ENCODE measurements at regions not wholly inside any gene's neighbourhood (a gene's known extent, or its start where the extent isn't known, plus 50 kb on each side); places are given as distances from the start of the nearest gene placed in this dataset.
A peak's percentile ranks its signal among the peaks of the same experiment; 100 is the strongest.
"Not testable (repeated sequence)": the region's sequence is repeated elsewhere in the genome, so short reads cannot be mapped to it uniquely, and the experiment has no call there.

DNA sequence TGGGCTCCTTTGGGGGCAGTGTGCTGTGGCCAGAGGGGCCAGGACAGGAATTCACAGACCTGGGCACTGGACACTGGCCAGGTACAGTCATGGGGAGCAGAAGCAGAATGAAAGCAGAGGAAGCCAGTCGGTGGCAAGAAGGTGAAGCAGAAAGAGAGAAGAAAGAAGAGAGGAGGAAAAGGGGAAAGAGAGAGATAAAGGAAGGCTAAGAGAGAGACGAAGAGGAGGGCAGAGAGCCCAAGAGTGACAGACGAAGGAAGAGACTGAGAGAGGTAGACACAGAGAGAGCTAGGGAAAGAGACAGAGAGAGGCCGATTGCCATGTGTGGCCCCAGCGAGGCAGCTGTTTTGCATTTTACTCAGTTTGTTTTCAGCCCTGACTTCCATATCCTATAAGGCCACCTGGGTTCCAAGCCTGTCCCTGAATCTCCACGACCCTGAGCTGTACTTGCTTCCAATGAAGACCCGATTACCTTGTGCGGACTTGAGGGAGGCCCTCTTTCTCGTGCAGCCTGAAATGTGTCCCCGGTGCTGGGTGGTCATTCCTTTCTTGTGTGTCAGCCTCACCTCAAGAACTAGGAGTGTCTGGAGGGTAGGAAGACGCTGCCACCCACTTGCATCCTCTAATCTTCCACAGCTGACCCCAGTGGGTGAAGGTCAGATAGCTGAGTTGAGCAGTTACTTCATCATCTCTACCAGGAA is 73.9 kb downstream of the LSM3 start:
- DNase-seq = no peak

DNA sequence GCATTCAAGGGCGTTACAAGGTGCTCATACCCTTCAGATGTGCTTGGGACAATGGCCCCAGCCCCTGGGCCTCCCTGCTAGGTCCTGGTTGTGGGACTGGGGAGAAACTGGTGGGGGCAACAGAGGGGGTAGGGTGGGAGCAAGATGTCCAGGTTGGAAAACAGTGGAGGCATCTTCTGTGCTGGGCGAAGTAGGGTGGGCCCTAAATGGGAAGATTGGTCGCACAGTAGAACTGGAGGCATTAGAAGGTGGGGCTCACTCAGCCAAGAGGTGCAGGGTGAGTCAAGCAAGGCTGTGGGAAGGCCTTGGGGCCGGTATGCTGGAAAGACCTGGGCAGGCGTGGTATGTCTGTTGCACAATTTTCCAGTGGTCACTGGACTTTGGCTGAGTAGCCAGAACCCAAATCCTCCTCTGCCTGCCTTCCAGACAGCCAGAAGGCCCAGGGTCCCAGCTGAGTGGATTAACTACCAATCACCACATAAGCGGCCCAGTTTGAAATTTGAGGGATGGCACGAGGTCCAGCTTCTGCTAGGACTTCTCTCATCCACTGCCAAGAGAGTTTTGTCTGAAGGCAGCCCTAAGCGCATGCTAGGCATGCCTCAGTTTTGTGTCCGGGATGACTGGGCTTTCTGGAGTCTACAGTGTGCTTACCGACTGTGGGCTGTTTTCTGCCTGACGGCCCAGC is 74.5 kb downstream of the LSM3 start:
- DNase-seq = no peak

DNA sequence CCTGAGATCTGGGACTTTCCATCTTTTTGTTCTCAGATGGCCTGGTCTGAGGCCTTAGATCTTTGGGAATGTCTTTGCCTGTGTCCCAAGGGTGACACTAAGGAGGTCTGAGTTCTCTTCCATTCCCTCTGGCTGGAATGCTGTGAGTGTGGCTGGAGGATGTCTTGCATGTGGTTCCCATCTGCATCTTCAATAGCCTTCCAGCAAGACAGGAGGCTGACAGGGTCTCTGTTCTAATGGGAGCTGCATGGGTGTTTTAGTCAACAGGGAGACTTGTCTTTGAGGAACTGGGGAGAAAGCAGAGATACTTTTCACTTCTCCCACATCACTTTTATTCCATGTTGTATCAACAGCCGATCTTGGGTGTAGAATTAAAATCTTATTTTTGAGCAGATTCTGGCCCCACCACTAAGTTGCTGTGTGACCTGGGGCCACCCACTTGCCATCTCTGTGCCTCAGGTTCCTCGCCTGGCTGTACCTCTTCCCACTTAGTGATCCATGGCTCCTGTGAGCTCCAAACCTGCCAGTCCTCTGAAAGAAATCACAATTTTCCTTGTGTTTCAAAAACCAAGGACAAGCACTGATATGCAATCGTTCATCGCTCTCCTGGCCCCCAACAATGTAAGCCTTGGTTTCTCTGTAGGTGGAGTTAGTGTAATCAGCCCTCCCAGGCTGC is 75.2 kb downstream of the LSM3 start:
- DNase-seq = no peak

DNA sequence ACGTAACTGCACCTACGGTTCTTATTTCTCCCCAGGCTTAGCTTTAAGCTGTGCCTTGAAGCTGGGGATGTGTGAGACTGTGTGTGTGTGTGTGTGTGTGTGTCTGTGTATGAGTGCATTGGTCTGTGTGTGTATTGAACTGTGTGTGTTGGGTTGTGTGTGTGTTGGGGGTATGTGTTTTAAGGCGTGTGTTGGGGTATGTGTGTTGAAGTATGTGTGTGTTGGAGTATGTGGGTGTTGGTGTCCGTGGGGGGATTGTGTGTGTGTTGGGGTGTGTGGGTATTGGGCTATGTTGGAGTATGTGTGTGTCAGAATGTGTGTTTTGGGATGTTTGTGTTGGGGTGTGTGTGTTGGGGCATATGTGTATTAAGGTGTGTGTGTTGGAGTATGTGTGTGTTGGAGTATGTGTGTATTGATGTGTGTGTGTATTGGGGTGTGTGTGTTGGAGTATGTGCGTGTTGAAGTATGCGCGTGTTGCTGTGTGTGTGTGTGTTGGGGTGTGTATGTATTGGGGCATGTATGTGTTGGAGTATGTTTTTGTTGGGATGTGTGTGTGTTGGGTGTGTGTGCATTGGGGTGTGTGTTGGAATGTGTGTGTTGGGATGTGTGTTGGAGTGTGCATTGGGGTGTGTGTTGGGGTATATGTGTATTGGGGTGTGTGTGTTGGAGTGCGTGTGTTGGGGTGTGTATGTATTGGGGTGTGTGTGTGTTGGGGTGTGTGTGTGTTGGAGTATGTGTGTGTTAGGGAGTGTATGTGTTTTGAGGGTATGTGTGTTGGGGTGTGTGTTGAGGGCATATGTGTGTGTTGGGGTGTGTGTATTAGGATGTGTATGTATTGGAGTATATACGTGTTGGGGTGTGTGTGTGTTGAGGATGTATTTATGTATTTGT is 76.4 kb downstream of the LSM3 start:
- no peak for DNase-seq

DNA sequence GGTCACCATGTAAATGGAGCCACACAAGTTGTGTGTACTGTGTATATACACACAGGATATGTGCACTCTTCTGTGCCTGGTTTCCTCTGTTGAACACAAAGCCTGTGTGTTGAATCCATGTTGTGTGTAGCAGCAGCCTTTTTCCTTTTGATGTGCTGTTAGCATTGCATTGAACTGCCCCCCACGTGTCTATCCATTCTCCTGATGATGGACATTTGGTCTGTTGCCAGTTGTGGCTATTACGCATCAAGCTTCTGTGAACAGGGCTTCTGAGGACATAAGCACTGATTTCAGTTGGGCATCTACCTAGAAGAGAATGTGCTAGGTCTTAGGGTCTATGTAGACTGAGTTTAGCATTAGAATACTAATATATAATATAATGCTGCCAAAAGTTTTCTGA is 77.4 kb downstream of the LSM3 start:
- no peak for DNase-seq

DNA sequence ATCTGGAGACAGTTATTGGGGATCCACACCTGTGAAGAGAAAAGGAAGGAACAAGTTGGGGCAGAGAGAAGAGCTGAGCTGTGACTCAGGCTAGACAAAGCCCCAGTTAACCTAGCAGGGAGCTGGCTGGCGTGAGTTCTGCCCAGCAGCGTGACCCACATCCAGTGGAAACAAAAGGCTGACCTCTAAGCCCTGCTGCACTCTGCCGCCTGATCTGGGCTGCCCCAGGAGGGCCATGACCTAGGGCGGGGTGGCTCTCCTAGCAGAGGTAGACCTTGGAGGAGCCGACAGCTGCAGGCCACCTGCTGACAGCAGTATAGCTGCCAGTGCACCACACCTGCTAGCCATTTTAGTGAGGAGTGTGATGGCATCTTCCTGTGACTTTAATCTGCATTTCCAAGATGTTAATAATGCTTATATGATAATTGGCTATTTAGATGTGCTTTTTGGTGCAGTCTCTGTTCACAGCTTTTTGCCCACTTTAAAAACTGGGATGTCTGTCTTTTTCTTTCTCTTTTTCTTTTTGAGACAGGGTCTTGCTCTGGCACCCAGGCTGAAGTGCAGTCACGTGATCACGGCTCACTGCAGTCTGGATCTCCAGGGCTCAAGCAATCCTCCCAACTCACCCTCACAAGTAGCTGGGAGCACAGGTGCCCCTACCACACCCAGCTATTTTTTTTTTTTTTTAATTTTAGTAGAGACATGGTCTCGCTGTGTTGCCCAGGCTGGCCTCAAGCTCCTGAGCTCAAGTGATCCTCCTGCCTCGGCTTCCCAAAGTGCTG is 78.1 kb downstream of the LSM3 start:
- DNase-seq = no peak

DNA sequence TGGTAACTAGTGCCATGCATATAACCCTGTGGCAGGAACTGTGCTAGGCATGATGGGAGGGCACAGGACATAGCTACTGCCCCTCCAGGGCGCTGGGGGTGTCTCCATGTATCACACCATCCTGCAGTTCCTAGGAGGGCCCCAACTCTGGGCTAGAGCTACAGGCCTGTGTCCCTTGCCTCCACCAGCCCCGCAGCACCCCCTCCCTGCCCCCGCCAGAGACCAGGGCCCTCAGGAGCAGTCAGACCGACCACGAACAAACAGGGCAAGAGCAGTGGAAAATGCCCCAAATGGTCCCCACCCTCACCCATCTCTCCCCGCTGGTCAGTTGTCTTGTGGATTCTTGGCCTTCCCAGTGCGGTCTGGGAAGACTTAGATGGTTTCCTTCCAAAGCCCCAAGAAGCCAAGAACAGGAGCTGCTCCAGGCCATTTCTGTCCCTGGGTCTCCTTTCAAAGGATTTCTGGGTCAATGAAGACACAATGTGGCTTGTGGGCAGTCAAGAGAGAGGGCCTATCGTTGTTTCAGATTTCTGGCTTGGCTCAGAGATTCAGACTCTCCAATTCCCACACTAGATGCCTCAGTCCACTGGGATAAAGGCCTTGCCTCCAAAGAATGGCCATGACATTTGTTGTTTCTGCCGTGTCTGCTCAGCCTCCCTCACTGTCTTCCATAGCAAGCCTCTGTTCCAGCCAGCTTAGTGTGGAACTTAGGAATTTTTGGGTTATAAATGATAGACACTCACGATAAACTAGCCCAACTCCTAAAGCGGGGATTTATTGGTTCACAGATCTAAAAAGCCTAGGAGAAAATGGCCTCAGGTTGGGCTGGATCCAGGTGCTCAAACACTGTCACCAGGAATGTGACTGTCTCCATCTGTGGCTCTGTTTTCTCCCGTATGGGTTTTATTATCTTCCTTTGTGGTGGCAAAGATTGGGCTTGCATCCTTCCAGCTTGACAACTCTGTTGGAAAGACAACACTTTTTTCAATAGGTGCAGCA is 80.6 kb downstream of the LSM3 start:
- no peak for DNase-seq

DNA sequence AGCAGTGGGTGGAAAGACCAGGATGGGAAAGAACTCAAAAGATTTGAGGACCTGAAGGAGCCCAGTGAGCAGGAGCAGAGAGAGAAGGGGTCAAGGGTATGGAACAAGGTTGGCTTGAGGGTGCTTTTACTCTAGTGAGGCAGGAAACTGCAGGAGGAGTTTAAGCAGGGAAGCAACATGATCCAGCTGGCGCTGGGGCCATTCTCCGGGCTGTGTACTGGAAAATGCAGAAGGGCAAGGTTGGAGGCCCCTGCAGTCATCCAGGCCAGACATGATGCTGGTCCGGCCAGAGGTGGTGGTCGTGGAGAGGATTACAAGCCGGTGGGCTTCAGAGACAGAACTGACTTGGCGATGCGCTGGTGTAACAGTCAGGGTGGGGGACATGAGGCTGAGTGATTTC is 81.8 kb downstream of the LSM3 start:
- no peak for DNase-seq

DNA sequence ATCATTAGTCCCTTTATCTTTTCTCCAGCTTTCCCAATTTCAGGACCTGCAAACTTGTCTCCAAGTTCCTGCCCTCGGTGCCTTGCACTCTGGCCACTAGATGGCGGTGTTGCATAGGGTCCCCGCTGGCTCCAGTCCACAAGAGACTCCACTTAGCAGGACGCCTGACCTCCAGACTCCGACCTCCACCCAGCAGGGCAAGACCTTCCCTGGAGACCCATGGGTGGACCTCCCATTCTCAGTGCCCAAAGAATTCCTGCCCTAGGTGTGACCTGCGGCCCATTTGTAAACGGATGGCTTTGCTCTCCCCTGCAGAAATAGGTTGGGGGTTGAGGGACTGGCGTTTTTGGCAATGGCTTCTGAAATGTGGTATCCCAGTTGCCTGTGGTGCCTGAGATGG is 82.6 kb downstream of the LSM3 start:
- peak; percentile 71 to 74 for DNase-seq

DNA sequence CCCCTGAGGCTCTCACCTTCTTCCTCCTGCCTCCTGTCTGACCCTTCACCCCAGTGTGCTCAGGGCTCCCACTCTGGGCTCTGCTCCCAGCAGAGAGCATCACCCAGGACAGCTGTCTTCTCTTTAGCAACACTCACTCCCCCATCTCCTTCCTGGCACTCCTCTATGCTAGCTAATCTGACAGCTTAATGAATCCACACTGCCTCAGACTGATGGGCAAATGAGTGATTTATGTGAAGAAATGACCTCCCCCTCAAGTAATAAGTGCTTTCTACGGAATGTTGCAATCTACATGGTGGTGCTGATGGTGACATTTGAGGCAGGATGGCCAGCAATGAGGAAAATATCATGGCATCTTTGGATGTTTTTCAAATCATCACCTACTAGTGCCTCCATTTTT is 83.6 kb downstream of the LSM3 start:
- DNase-seq = no peak

DNA sequence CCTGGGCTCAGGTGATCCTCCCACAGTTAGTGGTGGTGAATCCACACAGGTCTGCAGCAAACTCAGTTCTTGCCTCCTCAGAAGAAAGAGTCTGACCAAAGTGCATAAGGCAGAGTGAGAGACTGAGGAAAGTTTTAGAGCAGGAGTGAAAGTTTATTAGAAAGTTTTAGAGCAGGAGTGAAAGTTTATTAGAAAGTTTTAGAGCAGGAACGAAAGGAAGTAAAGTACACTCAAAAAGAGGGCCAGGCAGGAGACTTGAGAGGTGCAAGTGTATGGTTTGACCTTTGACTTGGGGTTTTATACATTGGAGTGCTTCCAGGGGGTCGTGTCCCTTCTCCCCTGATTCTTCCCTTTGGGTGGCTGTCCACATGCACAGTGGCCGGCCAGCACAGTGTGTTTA is 84.2 kb downstream of the LSM3 start:
- DNase-seq = no peak

DNA sequence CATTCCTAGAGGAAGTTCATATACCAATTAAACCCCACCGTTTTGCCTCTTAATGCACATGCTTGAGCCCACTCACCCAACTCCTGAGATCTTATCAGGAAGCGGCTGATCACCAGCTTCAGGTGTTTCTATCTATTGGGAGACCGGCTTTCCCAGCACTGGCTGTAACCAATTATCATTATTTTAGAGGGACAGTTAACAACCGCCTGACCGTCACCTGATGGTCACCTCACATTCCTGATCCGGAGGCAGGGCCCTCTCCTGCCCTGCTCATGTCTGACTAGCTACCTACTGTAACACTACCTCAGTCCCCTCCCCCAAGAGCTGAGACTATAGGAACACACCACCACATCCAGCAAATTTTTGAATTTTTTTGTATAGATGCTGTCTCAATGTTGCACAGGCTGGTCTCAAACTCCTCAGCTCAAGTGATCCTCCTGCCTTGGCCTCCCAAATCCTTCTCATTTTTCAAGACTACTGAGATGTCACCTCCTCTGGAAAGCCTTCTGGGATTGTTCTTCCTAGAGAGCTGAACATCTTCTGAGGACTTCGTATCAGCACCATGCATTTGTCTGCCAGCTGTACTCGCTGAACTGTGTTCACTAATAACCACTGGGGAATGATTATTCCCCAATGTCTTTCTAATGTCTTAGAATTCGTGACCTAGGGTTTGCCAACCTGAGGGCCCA is 84.8 kb downstream of the LSM3 start:
- DNase-seq = no peak

DNA sequence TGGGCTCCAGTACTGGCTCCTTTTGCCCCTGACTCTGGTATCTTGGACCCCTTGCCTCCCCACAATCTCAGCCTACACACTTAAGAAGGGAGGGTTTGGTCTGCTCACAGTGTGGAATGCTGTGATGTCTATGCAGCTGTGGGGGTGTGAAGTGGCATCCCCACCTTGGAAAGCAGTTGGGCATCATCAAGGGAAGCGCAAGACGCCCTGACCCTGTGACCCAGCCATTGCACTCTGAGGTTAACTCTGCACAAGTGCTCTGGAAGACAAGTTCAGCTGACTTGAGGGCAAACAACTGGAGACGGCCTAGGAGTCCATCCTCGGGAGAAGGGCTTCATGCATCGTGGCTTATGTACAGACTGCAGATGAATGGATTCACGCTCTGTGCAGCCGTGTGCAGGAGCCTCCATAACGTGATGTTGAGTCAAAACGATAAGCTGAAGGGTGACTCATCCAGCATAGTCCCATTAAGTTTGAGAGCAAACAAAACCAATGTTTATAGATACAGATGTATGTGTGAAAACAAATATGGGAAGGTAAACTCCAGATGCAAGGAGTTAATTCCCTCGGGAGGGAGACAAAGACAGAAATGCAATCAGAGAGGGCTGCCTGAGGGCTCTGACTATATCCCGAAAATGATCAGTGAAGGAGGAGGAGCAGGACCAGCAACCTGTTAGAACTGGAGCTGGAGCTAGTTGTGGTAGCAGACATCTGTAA is 86.8 kb downstream of the LSM3 start:
- no peak for DNase-seq

DNA sequence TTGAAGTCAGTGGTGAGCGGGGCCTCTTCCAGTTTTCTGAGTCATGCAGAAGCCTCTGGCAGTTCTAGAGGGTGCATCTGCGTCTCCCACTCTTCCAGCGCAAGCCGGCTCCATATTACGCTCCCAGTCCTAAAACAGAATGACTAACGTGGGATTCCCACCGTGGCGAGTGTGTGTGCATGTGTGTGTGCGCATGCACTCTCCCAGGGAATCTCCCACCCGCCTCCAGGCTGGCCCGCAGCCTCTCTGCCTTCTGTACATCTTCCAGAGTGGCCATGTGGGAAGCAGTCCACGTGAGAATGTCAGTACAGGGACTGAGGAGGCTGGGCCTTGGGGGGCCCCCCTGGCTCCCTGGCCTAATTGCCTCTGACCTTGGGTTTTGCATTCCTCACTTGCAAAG is 87.7 kb downstream of the LSM3 start:
- no peak for DNase-seq

DNA sequence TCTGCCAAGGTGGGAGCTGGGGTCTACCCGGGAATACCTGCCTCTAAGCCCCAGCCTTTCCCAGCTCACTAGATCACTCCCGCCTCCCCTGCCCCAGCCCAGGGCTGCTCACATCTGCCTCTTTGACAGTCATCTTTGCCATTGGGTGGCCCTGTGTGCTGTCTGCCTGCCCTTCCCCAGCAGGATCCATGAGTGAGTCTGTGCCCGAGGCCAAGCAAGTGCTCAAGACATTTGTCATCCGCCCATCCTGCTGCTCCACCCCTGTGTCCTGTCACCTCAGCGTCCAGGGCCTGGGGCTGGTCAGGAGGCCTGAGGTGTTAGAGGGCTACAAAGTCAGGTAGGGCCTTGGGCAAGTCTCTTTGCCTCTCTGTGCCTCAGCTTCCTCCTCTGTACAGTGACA is 89.4 kb downstream of the LSM3 start:
- no peak for DNase-seq

DNA sequence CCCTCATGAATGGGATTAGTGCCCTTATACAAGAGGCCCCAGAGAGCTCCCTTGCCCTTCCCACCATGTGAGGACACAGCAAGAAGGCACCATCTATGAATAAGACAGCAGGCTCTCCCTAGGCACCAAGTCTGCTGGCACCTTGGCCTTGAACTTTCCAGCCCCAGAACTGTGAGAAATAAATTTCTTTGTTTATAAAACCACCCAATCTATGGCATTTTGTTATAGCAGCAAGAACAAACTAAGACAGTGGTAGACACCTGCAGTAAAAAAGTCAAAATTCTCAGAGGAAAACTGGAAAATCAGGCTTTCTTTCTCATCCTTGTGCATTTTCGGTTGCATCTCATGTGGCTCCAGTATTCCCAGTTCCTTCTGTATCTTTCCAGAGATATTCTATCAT is 90.3 kb downstream of the LSM3 start:
- DNase-seq = no peak

DNA sequence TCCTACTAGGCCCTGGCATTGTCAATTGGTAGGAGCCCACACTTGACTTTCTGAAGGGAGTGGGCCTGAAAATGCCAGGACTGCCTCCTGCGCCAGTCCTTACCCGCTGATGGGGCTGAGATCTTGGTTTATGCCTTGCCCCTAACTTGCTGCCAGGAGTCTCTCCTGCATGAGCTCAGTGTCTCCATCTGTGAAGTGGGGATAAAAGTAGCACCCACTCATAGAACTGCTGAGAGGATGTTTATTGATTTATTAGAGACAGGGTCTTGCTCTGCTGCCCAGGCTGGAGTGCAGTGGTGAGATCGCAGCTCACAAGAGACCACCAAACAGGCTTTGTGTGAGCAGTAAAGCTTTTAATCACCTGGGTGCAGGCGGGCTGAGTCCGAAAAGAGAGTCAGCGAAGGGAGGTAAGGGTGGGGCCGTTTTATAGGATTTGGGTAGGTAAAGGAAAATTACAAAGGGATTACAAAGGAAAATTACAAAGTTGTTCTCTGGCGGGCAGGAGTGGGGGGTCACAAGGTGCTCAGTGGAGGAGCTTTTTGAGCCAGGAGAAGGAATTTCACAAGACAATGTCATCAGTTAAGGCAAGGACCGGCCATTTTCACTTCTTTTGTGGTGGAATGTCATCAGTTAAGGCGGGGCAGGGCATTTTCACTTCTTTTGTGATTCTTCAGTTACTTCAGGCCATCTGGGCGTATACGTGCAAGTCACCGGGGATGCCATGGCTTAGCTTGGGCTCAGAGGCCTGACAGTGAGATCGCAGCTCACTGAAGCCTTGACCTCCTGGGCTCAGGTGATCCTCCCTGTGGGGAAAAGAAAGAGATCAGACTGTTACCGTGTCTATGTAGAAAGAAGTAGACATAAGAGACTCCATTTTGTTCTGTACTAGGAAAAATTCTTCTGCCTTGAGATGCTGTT is 93.7 kb downstream of the LSM3 start:
- not testable (repeated sequence) for DNase-seq

DNA sequence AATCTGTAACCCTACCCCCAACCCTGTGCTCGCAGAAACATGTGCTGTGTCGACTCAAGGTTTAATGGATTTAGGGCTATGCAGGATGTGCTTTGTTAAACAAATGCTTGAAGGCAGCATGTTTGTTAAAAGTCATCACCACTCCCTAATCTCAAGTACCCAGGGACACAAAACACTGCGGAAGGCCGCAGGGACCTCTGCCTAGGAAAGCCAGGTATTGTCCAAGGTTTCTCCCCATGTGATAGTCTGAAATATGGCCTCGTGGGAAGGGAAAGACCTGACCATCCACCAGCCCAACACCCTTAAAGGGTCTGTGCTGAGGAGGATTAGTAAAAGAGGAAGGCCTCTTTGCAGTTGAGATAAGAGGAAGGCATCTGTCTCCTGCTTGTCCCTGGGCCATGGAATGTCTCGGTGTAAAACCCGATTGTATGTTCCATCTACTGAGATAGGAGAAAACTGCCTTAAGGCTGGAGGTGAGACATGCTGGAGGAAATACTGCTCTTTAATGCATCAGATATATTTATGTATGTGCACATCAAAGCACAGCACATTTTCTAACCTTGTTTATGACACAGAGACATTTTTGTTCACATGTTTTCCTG is 94.4 kb downstream of the LSM3 start:
- not testable (repeated sequence) for DNase-seq

Measured in CD4-positive, alpha-beta T cell treated with Interleukin-4 for 1 hour (primary cell).